ENCODE measurements at regions not wholly inside any gene's neighbourhood (a gene's known extent, or its start where the extent isn't known, plus 50 kb on each side); places are given as distances from the start of the nearest gene placed in this dataset.

- ATAC-seq (ENCODE audit: low FRiP score) (no peak), DNase-seq (ENCODE audit: low spot score) (no peak)
- no peak for TF ChIP-seq CTCF (IDR thresholded peaks at IDR 0.05)
Measured at GRCh38 chr14:26209699-26210098, 388.1 kb downstream of the NOVA1 start.

- DNase-seq (ENCODE audit: low spot score): no peak
- no peak for ATAC-seq (ENCODE audit: low FRiP score)
- no peak for TF ChIP-seq CTCF (IDR thresholded peaks at IDR 0.05)
Measured at GRCh38 chr14:26206640-26207039, 391.2 kb downstream of the NOVA1 start.

GRCh38 chr14:26204728-26205479, 392.9 kb downstream of the NOVA1 start:
- DNase-seq (ENCODE audit: low spot score) (no peak), ATAC-seq (ENCODE audit: low FRiP score) (no peak)
- no peak for TF ChIP-seq CTCF (IDR thresholded peaks at IDR 0.05)

GRCh38 chr14:26204366-26204727, 393.5 kb downstream of the NOVA1 start:
- no peak for ATAC-seq (ENCODE audit: low FRiP score)
- no peak for DNase-seq (ENCODE audit: low spot score)
- TF ChIP-seq CTCF (IDR thresholded peaks at IDR 0.05): no peak

GRCh38 chr14:26200687-26201086, 397.1 kb downstream of the NOVA1 start:
- ATAC-seq (ENCODE audit: low FRiP score): no peak

GRCh38 chr14:26199590-26200370, 398.1 kb downstream of the NOVA1 start:
- no peak for ATAC-seq (ENCODE audit: low FRiP score)
- DNase-seq (ENCODE audit: low spot score): no peak
- no peak for TF ChIP-seq CTCF (IDR thresholded peaks at IDR 0.05)

More at GRCh38 chr14:26200687-26201086, 397.1 kb downstream of the NOVA1 start:
- no peak for TF ChIP-seq CTCF (IDR thresholded peaks at IDR 0.05)
- no peak for DNase-seq (ENCODE audit: low spot score)

- no peak for TF ChIP-seq CTCF (IDR thresholded peaks at IDR 0.05)
- ATAC-seq (ENCODE audit: low FRiP score): no peak
- no peak for DNase-seq (ENCODE audit: low spot score)
Measured at GRCh38 chr14:26199096-26199495, 398.7 kb downstream of the NOVA1 start.

Measured in omental fat pad (tissue), 3 donors.